Colonic mucosa (tissue), 4 donors: ENCODE measurements at regions not wholly inside any gene's neighbourhood (a gene's known extent, or its start where the extent isn't known, plus 50 kb on each side); places are given as distances from the start of the nearest gene placed in this dataset.

Source experiments
- DNase-seq: peaks from one replicate; pipeline ENCODE4 v3.0.0-alpha.2; 2020
- H3K27ac ChIP-seq: fragments of 200-600 bp; one replicate; pipeline ENCODE4 v1.8.0; 2021
- H3K27me3 ChIP-seq: fragments of 200-600 bp; one replicate; pipeline ENCODE4 v1.8.0; 2021
- H3K36me3 ChIP-seq: fragments of 200-600 bp; one replicate; pipeline ENCODE4 v1.8.0; 2021
- H3K4me1 ChIP-seq: fragments of 200-600 bp; one replicate; pipeline ENCODE4 v1.8.0; 2021; ENCODE audit warnings: mild to moderate bottlenecking
- H3K4me3 ChIP-seq: fragments of 200-600 bp; one replicate; pipeline ENCODE4 v1.8.0; 2021
- H3K9ac ChIP-seq, 2 donors: one replicate each; pipeline ENCODE4 v1.7.0; 2013; ENCODE audit warnings: control low read depth in 2 of 2, low read depth in 2 of 2, low read length in 2 of 2
- H3K9me3 ChIP-seq: fragments of 200-600 bp; one replicate; pipeline ENCODE4 v1.8.0; 2021
- intact Hi-C: fragments of 100-400 bp; cut with DNase I; formaldehyde crosslinking; loops from one replicate; pipeline ENCODE4 v1.14.1; 2022
- TF ChIP-seq, protein P1 (sequence below): fragments of 200-600 bp; IDR thresholded peaks from one replicate; pipeline ENCODE4 v1.8.0; 2022; ENCODE audit warnings: antibody characterized with exemption, mild to moderate bottlenecking
- donor health status: healthy.
- donor health status: DM: no; HTN: no; CAD: no.
- donor health status: DM: no; HTN: no; CAD: no.

- TF ChIP-seq, protein P1, sequence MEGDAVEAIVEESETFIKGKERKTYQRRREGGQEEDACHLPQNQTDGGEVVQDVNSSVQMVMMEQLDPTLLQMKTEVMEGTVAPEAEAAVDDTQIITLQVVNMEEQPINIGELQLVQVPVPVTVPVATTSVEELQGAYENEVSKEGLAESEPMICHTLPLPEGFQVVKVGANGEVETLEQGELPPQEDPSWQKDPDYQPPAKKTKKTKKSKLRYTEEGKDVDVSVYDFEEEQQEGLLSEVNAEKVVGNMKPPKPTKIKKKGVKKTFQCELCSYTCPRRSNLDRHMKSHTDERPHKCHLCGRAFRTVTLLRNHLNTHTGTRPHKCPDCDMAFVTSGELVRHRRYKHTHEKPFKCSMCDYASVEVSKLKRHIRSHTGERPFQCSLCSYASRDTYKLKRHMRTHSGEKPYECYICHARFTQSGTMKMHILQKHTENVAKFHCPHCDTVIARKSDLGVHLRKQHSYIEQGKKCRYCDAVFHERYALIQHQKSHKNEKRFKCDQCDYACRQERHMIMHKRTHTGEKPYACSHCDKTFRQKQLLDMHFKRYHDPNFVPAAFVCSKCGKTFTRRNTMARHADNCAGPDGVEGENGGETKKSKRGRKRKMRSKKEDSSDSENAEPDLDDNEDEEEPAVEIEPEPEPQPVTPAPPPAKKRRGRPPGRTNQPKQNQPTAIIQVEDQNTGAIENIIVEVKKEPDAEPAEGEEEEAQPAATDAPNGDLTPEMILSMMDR = no peak
- H3K4me3 ChIP-seq = no peak overlapping the region
- no peaks in the 10 kb centered on the region for H3K27me3 ChIP-seq
- H3K27ac ChIP-seq = no peak overlapping the region
- H3K4me1 ChIP-seq = no peaks in the 10 kb centered on the region
- no peak for DNase-seq
- no peaks in the 10 kb centered on the region for H3K36me3 ChIP-seq
- H3K9ac ChIP-seq = no peak overlapping the region
- intact Hi-C loops = no loop called here
- no peaks in the 10 kb centered on the region for H3K9me3 ChIP-seq
Observed at GRCh38 chr3:162998205-162998604, 1501.6 kb downstream of the OTOL1 start.

DNA sequence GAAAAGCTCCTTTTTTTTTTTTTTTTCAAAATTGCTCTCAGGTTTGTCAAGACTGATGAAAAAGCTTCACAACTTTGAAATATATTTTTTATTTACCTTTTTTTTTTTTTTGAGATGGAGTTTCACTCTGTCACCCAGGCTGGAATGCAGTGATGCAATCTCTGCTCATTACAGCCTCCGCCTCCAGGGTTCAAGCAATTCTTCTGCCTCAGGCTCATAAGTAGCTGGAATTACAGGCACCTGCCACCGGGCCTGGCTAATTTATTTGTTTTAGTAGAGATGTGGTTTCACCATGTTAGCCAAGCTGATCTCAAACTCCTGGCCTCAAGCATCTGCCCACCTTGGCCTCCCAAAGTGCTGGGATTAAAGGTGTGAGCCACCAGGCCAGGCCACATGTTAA is 1515.0 kb downstream of the OTOL1 start:
- no peak overlapping the region for H3K27ac ChIP-seq
- TF ChIP-seq, protein P1 = no peak
- no peaks in the 10 kb centered on the region for H3K4me1 ChIP-seq
- no peak overlapping the region for H3K9ac ChIP-seq
- no peak overlapping the region for H3K4me3 ChIP-seq
- intact Hi-C loops = no loop called here
- H3K27me3 ChIP-seq = no peaks in the 10 kb centered on the region
- H3K36me3 ChIP-seq = no peaks in the 10 kb centered on the region
- no peaks in the 10 kb centered on the region for H3K9me3 ChIP-seq
- DNase-seq = no peak

GRCh38 chr3:163016251-163016650 is 1519.6 kb downstream of the OTOL1 start:
- no peak for DNase-seq
- no peak overlapping the region for H3K9ac ChIP-seq
- H3K4me3 ChIP-seq = no peak overlapping the region
- intact Hi-C loops = no loop called here
- TF ChIP-seq, protein P1 = no peak
- H3K27me3 ChIP-seq = no peaks in the 10 kb centered on the region
- no peaks in the 10 kb centered on the region for H3K36me3 ChIP-seq
- H3K4me1 ChIP-seq = no peaks in the 10 kb centered on the region
- H3K9me3 ChIP-seq = no peaks in the 10 kb centered on the region
- H3K27ac ChIP-seq = no peak overlapping the region

GRCh38 chr3:163018067-163018466 is 1521.5 kb downstream of the OTOL1 start:
- no peaks in the 10 kb centered on the region for H3K4me1 ChIP-seq
- no peaks in the 10 kb centered on the region for H3K36me3 ChIP-seq
- no peak overlapping the region for H3K27ac ChIP-seq
- intact Hi-C loops = no loop called here
- no peak for DNase-seq
- H3K9ac ChIP-seq = no peak overlapping the region
- no peak overlapping the region for H3K4me3 ChIP-seq
- no peaks in the 10 kb centered on the region for H3K27me3 ChIP-seq
- TF ChIP-seq, protein P1 = no peak
- H3K9me3 ChIP-seq = no peaks in the 10 kb centered on the region

DNA sequence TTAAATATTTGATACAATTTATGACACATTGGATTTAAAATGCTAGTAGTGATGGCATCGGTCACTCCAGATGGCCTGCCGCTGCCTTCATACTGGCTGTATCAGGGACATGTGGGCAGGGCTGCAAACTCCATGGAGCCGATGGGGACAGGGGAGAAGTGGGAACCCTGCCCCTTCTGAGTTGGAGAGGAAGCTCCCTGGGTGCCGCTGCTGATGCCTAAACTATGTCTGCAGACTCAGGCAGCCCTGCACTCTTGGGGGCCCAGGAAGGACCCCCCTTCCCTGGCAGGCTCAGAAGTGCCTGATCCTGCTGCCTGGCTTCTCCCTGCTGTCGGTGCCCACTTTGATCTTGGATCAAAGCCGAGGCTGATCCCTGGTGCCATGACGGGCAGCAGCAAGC is 1522.1 kb downstream of the OTOL1 start:
- Histone ChIP-seq H3K4me3 (no peak overlapping the region), H3K9ac (no peak overlapping the region), H3K9me3 (no peaks in the 10 kb centered on the region), H3K36me3 (no peaks in the 10 kb centered on the region), H3K27ac (no peak overlapping the region), H3K4me1 (no peaks in the 10 kb centered on the region), H3K27me3 (no peaks in the 10 kb centered on the region)
- no peak for DNase-seq
- intact Hi-C loops = no loop called here
- TF ChIP-seq, protein P1 = no peak

GRCh38 chr3:163019260-163019659 is 1522.7 kb downstream of the OTOL1 start:
- TF ChIP-seq, protein P1 = no peak
- no peak overlapping the region for H3K27ac ChIP-seq
- no peak for DNase-seq
- no peaks in the 10 kb centered on the region for H3K4me1 ChIP-seq
- H3K9me3 ChIP-seq = no peaks in the 10 kb centered on the region
- no peak overlapping the region for H3K9ac ChIP-seq
- no peaks in the 10 kb centered on the region for H3K36me3 ChIP-seq
- no peak overlapping the region for H3K4me3 ChIP-seq
- intact Hi-C loops = no loop called here
- no peaks in the 10 kb centered on the region for H3K27me3 ChIP-seq
